HG02588 (cell line): ENCODE measurements at regions not wholly inside any gene's neighbourhood (a gene's known extent, or its start where the extent isn't known, plus 50 kb on each side); places are given as distances from the start of the nearest gene placed in this dataset.
A peak's percentile ranks its signal among the peaks of the same experiment; 100 is the strongest.

Source experiments
- ATAC-seq: cut with Tn5 transposase; IDR thresholded peaks from one replicate; pipeline ENCODE4 v1.9.1; 2021; ENCODE audit warnings: mild to moderate bottlenecking, moderate library complexity; ENCODE audit not compliant: unreplicated experiment

GRCh38 chr2:188196343-188197008, 95.2 kb upstream of the GULP1 start:
- ATAC-seq, result no peak

DNA sequence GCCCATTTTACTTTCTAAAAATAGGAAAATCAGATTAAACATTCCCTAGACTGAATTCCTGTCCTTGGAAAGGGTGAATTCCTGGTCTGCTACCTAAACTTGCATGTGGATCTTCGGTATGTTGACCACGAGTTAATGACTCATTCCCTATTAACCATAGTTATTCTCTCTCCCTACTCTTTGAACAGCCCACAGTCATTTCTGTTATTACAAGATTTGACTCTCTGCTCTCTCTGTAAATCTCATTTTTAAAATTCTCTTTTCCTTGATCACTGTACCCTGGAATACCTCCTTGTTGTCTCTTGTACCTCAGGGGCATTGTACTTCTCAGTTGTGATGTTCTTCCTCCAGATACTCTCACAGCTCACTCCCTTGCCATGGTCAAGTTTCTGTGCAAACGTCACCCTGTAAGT, 92.0 kb upstream of the GULP1 start:
- no peak for ATAC-seq

DNA sequence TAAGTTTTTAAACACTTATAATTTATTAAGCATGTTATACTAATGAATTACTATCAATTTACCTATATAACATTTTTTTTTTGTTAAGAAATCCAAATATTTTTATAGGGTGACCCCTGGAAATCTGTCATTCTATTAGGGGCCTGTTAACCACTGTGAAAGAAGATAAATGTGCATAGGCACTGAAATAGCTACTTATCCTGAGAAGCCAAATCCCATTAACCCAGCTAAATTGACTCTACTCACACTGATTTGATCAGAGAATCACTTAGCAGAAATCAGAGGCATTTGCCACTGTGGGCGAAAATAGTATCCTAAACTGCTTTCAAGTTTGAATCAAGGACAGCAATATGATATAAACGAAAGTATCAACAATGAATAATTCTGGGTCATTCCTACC, 90.0 kb upstream of the GULP1 start:
- ATAC-seq, result no peak

GRCh38 chr2:188202777-188203176, 88.9 kb upstream of the GULP1 start:
- ATAC-seq, result no peak

GRCh38 chr2:188203776-188204175, 87.9 kb upstream of the GULP1 start:
- ATAC-seq, result no peak

DNA sequence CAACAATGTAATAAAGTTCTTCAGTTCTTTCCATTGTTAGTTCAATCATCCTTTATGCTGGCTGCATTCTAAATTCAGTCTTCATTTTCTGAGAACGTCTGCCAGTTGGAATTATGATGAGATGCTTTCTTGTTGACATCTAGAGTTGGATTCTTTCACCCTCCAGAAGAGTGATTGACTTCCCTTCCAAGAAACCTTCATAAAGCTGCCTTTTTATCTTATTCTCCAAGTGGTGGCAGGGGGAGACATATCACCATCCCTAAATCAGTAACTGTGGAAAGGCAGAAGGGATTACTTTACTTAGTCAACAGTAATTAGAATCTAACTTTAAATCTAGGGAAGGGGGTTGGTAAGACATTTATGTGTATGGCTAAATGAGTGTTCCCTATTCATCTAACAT, 86.8 kb upstream of the GULP1 start:
- no peak for ATAC-seq

DNA sequence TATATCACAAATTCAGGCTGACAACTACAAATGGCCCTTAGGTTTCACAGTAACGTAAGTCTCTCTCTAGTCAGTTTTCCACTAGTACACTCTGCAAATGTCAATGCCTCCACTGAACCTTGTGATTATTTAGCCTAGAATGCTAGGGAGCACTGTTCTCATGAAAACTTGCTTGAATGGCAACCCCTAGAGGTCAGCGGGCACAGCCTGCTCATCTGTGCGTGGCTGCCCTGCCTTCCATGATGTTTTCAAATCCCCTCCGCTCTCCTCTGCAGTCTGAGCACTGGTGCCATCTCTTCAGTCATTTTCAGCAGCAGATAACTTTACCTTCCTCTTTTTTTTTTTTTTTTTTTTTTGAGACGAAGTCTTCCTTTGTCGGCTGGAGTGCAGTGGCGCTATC, 84.1 kb upstream of the GULP1 start:
- ATAC-seq, result no peak

- ATAC-seq, result no peak
Measured at GRCh38 chr2:188209218-188209617, 82.5 kb upstream of the GULP1 start.

DNA sequence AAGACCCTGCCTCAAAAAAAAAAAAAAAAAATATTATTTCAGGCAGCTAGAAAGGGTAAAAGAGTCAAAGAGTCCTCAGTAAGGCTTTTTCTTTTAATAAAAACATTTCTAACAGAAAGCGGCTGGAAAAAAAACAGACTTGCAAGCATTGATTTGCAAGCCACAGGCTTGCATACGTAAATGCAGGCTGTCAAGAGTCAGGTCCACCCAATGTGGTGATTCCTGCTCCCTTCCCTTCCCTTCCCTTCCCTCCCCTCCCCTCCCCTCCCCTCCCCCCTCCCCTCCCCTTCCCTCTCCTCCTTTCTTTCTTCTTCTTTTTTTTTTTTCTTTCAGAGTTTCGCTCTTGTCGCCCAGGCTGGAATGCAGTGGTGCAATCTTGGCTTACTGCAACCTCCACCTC, 74.4 kb upstream of the GULP1 start:
- ATAC-seq, result no peak

DNA sequence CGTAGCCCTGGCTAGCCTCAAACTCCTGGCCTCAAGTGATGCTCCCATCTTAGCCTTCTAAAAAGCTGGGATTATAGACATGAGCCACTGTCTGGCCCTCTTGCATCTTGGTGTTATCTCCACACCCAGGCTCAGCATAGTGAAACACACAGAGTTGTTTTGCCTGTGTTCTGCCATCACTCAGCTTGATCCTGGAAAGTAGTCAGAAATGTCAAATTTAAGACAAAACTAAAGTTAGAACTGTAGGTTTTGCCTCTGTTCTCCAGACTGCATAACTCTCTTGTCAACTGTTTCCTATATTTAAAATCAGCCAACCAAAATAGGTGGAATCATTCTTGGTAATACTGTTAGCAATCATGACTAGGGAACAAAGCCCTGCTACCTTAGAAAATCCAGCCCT, 72.1 kb upstream of the GULP1 start:
- ATAC-seq, result no peak

- no peak for ATAC-seq
Measured at GRCh38 chr2:188220535-188220934, 71.1 kb upstream of the GULP1 start.

DNA sequence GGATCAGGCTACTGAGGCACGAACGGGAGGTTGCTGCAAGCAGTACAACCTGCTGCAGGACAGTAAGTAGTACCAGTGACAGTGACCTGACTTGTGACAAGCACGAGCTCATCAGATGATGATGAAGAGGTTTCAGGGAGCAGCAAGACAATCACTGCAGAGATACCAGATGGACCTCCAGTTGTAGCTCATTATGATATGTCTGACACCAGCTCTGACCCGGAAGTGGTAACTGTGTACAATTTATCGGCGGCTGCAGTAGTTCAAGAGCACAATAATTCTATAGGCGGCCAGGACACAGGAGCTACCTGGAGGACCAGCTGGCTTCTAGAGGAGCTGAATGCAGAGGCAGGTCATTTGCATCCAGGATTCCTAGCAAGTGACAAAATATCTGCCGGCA, 64.0 kb upstream of the GULP1 start:
- ATAC-seq, result no peak

GRCh38 chr2:188235364-188235763, 56.3 kb upstream of the GULP1 start:
- peak; percentile 95 for ATAC-seq

DNA sequence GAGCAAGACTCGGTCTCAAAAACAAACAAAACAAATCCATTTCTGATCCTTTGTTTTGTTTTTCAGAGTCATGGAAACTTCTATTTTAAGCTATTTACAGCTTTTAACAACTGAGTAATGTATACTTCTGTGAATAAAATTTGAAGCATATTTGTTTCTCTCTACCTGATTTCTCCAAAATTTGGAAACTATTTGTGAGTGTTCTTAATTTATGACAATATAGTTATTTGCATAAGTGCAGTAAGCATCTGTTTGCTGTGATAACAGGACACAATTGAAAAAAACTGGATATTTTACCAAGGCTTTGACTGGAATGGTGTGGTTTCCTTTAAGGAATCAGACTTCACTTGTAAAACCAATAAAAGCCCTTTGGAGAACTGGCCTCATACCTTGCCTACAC, 53.3 kb upstream of the GULP1 start:
- no peak for ATAC-seq
